Coronary artery (tissue), 2 donors: ENCODE measurements at regions not wholly inside any gene's neighbourhood (a gene's known extent, or its start where the extent isn't known, plus 50 kb on each side); places are given as distances from the start of the nearest gene placed in this dataset.
"Not testable (repeated sequence)": the region's sequence is repeated elsewhere in the genome, so short reads cannot be mapped to it uniquely, and the experiment has no call there.

Source experiments
- DNase-seq: peaks from one replicate; pipeline ENCODE4 v3.0.0-alpha.2; 2017; ENCODE audit warnings: low spot score
- H3K27ac ChIP-seq, 2 donors: fragments of 200-600 bp; sonication (generic); one replicate each; pipeline ENCODE4 v1.5.1; 2016 to 2019
- H3K4me3 ChIP-seq: fragments of 200-600 bp; sonication (generic); 2 replicates; pipeline ENCODE4 v1.5.1; 2016; ENCODE audit warnings: mild to moderate bottlenecking, moderate library complexity
- CTCF ChIP-seq: fragments of 200-600 bp; sonication (generic); IDR thresholded peaks from one replicate; pipeline ENCODE4 v1.5.1; 2019; ENCODE audit warnings: antibody characterized with exemption

- DNase-seq, result no peak
- Histone ChIP-seq H3K4me3 (no peak overlapping the region), H3K27ac (no peak overlapping the region)
- no peak for TF ChIP-seq CTCF
Observed at GRCh38 chr3:71989165-71989564, 204.2 kb upstream of the PROK2 start.

- Histone ChIP-seq H3K27ac (no peak overlapping the region), H3K4me3 (no peak overlapping the region)
- no peak for DNase-seq
- no peak for TF ChIP-seq CTCF
Observed at GRCh38 chr3:71987828-71988227, 202.9 kb upstream of the PROK2 start.

GRCh38 chr3:71987089-71987735 lies 202.3 kb upstream of the PROK2 start:
- H3K27ac ChIP-seq, result no peak overlapping the region
- no peak for DNase-seq
- TF ChIP-seq CTCF, result no peak
- H3K4me3 ChIP-seq, result no peak overlapping the region

GRCh38 chr3:71986606-71987005 lies 201.7 kb upstream of the PROK2 start:
- no peak for DNase-seq
- no peak for TF ChIP-seq CTCF
- Histone ChIP-seq H3K27ac (no peak overlapping the region), H3K4me3 (no peak overlapping the region)

- DNase-seq, result no peak
- H3K4me3 ChIP-seq, result no peak overlapping the region
- no peak for TF ChIP-seq CTCF
- H3K27ac ChIP-seq, result no peak overlapping the region
Observed at GRCh38 chr3:71984843-71985613, 200.1 kb upstream of the PROK2 start.

GRCh38 chr3:71983694-71984093 lies 198.7 kb upstream of the PROK2 start:
- DNase-seq, result no peak
- TF ChIP-seq CTCF, result no peak
- no peak overlapping the region for H3K4me3 ChIP-seq
- H3K27ac ChIP-seq, result no peak overlapping the region

GRCh38 chr3:71982506-71983258 lies 197.7 kb upstream of the PROK2 start:
- not testable (repeated sequence) for DNase-seq, H3K4me3 ChIP-seq, H3K27ac ChIP-seq
